HAP-1 (cell line): ENCODE measurements at regions not wholly inside any gene's neighbourhood (a gene's known extent, or its start where the extent isn't known, plus 50 kb on each side); places are given as distances from the start of the nearest gene placed in this dataset.

Source experiments
- DNase-seq, 2 experiments: peaks; one replicate each; pipeline ENCODE4 v3.0.0-alpha.2; 2016 to 2020; ENCODE audit warnings: low spot score in 2 of 2
- H3K27me3 ChIP-seq: fragments of 250-450 bp; sonication (Bioruptor Pico); 2 replicates; pipeline ENCODE4 v1.5.1; 2020; ENCODE audit warnings: low read depth, mild to moderate bottlenecking, moderate library complexity
- H3K36me3 ChIP-seq: fragments of 250-450 bp; sonication (Bioruptor Pico); replicated peaks from 2 replicates; pipeline ENCODE4 v1.5.1; 2020; ENCODE audit warnings: mild to moderate bottlenecking
- H3K4me1 ChIP-seq: fragments of 250-450 bp; sonication (Bioruptor Pico); 2 replicates; pipeline ENCODE4 v1.5.1; 2020; ENCODE audit warnings: mild to moderate bottlenecking
- H3K4me3 ChIP-seq: fragments of 250-450 bp; sonication (Bioruptor Pico); 2 replicates; pipeline ENCODE4 v1.5.1; 2020; ENCODE audit warnings: mild to moderate bottlenecking, moderate library complexity
- H3K9me3 ChIP-seq: fragments of 250-450 bp; sonication (Bioruptor Pico); 2 replicates; pipeline ENCODE4 v1.5.1; 2020; ENCODE audit warnings: mild to moderate bottlenecking, moderate library complexity
- in situ Hi-C: fragments of 300-500 bp; cut with MboI; formaldehyde crosslinking; loops from 3 replicates; pipeline ENCODE4 v1.14.3; 2020; ENCODE audit warnings: low sequenced_read_pairs, inconsistent platforms, mixed read lengths

GRCh38 chr20:8971669-8972316 lies 97.1 kb upstream of the PLCB4 start:
- no peaks in the 10 kb centered on the region for H3K36me3 ChIP-seq
- H3K4me1 ChIP-seq, result peaks cover 8% of the 10 kb centered on the region
- peaks cover 54% of the 10 kb centered on the region for H3K27me3 ChIP-seq
- DNase-seq, result no peak
- no peak overlapping the region for H3K4me3 ChIP-seq
- in situ Hi-C loops, result no loop called here
- no peaks in the 10 kb centered on the region; the same call in 1 of the 2 replicates for H3K9me3 ChIP-seq

DNA sequence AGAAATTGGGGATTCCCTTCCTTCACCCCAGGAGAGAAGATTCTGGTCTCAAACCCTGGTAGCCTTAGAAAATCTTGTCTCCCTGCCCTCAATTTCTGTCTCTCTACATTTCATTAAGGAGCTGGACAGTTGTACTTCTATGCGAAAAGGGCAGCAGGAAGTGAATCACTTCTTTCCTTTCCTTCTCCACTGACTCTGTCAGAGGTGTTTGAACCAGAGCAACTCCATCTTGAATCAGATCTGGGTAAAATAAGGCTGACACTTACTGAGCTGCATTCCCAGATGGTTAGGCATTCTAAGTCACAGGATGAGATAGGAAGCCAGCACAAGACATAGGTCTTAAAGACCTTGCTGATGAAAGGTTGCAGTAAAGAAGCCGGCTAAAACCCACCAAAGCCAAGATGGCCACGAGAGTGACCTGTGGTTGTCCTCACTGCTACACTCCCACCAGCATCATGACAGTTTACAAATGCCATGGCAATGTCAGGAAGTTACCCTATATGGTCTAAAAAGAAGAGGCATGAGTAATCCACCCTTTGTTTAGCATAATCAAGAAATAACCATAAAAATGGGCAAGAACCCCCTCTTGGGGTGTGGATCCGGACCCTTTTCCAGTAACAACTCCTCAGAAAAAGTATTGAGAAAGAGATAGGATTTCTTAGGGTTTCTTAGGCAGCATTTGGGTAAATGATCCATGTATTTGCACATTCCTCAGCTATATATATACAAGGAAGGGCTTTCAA lies 95.8 kb upstream of the PLCB4 start:
- in situ Hi-C loops, result no loop called here
- no peak for DNase-seq
- no peaks in the 10 kb centered on the region for H3K36me3 ChIP-seq
- H3K4me1 ChIP-seq, result peaks cover 8% of the 10 kb centered on the region
- H3K4me3 ChIP-seq, result no peak overlapping the region
- H3K9me3 ChIP-seq, result no peaks in the 10 kb centered on the region; the same call in 1 of the 2 replicates
- peaks cover 59% of the 10 kb centered on the region for H3K27me3 ChIP-seq

DNA sequence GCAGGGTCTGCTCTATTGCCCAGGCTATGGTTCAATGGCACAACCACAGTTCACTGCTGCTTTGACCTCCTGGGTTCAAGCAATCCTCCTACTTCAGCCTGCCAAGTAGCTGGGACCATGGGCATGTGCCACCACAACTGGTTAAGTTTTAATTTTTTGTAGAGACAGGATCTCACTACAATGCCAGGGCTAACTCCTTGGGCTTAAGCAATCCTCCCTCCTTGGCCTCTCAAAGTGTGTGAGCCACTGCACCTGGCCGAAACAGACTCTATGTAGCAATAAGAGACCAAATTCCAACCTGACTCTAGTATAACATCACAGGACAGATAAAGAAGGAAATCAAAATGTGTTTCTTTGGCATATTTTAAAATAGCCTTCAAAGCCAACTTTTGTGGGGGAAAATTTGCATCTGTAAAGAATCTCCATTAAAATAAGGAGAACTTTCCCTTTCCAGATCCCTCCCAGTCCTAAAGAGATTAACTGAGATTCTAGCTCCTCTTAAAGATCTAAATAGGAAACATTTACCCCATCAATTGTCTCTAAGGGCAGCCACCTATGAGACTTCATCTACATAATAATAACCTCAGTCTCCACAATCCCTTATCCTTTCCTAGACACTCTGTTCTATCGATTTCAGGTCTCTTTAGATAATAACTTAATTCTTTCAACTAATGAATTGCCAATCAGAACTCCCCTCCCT lies 94.7 kb upstream of the PLCB4 start:
- in situ Hi-C loops, result no loop called here
- peak; percentile 25 to 96 for DNase-seq
- Histone ChIP-seq H3K4me1 (peaks cover 8% of the 10 kb centered on the region), H3K4me3 (no peak overlapping the region), H3K36me3 (no peaks in the 10 kb centered on the region), H3K27me3 (peaks cover 67% of the 10 kb centered on the region), H3K9me3 (no peaks in the 10 kb centered on the region; the same call in 1 of the 2 replicates)

- DNase-seq, result no peak
- no peaks in the 10 kb centered on the region for H3K9me3 ChIP-seq
- no peak overlapping the region for H3K4me3 ChIP-seq
- H3K36me3 ChIP-seq, result no peaks in the 10 kb centered on the region
- no peaks in the 10 kb centered on the region for H3K4me1 ChIP-seq
- in situ Hi-C loops, result no loop called here
- H3K27me3 ChIP-seq, result peaks cover 37% of the 10 kb centered on the region
These were observed 87.4 kb upstream of the PLCB4 start for GRCh38 chr20:8981482-8981881.

DNA sequence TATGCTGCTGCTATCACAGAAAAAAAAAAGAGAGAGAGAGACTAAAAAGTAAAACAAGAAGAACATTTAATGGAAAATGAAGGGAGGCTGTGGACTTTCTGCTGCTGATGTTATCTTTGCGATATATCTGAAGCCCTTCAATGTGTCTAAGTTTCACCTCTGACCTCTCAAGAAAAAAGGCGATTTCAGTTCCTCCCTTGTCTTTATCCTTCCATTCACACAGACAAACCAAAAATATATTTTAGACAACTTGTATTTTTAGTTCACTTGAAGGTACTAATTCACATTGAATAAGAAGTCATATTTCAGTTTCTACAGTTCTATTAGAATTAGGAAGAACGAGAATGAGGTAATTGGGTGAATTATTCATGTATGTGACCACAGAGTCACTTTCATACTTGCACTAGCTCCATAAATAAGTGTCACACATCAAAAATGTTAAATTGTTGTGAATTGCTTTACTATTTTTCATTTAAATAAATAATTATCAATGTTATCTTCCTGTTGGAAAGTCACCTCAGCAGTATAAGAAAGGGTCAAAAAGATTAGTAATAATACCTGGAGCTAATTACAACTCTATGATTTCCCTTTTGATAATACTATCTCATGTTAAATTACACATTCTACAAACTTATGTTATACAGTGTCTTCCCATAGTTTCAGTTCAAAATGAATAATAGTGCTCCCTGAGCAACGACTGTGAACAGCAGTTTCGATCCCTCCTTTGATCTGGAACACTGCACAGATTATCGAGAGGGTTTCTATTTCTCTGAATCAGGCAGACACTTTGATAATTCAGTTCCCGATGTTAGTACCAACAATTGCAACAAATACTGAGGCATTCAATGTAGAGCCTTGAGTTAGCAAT lies 85.2 kb upstream of the PLCB4 start:
- no peak overlapping the region for H3K4me3 ChIP-seq
- H3K27me3 ChIP-seq, result peaks cover 23% of the 10 kb centered on the region
- in situ Hi-C loops, result no loop called here
- no peaks in the 10 kb centered on the region for H3K36me3 ChIP-seq
- H3K4me1 ChIP-seq, result no peaks in the 10 kb centered on the region
- DNase-seq, result no peak
- H3K9me3 ChIP-seq, result no peaks in the 10 kb centered on the region

DNA sequence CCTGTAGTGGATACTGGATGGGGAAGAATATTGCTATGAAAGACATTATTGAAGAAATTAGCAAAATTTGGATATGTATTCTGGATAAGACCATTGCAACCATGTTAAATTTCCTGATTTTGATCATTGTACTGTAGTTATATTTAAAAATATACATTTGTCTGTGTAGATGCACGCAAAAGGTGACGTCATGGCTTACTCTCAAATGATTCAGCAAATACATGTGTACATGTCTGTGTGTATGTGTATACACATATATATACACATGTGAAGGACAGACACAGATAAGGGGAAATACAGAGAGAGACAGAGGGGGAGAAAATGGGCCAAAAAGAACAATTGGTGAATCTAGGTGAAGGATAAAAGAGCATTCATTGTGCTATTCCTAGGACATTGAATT lies 82.3 kb upstream of the PLCB4 start:
- in situ Hi-C loops, result no loop called here
- DNase-seq, result no peak
- Histone ChIP-seq H3K4me3 (no peak overlapping the region), H3K9me3 (no peaks in the 10 kb centered on the region), H3K27me3 (peaks cover 10% of the 10 kb centered on the region), H3K36me3 (no peaks in the 10 kb centered on the region), H3K4me1 (no peaks in the 10 kb centered on the region)

GRCh38 chr20:8990770-8991169 lies 78.1 kb upstream of the PLCB4 start:
- no peaks in the 10 kb centered on the region for H3K36me3 ChIP-seq
- no peaks in the 10 kb centered on the region for H3K9me3 ChIP-seq
- in situ Hi-C loops, result no loop called here
- DNase-seq, result no peak
- H3K4me3 ChIP-seq, result no peak overlapping the region
- no peaks in the 10 kb centered on the region for H3K27me3 ChIP-seq
- no peaks in the 10 kb centered on the region for H3K4me1 ChIP-seq

DNA sequence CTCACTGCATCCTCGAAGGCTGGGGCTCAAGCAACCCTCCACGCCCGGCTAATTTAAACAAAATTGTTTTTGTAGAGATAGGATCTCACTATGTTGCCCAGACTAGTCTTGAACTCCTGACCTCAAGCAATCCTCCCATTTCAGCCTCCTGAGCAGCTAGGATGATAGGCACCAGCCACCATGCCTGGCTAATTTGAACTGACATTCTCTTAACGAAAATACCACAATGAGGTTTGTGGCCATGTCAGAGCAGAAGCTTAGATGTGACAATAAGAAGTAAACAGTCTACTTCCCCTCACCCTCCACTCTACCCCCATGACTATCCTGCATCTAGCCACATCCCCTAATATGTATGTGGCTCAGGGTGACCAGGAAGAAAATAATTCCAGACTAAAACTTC lies 74.8 kb upstream of the PLCB4 start:
- Histone ChIP-seq H3K36me3 (no peaks in the 10 kb centered on the region), H3K4me1 (no peaks in the 10 kb centered on the region), H3K9me3 (no peaks in the 10 kb centered on the region), H3K4me3 (no peak overlapping the region), H3K27me3 (0 out of 2 replicates have a peak, but pooled peaks cover 2% of the 10 kb centered on the region)
- in situ Hi-C loops, result no loop called here
- DNase-seq, result no peak

DNA sequence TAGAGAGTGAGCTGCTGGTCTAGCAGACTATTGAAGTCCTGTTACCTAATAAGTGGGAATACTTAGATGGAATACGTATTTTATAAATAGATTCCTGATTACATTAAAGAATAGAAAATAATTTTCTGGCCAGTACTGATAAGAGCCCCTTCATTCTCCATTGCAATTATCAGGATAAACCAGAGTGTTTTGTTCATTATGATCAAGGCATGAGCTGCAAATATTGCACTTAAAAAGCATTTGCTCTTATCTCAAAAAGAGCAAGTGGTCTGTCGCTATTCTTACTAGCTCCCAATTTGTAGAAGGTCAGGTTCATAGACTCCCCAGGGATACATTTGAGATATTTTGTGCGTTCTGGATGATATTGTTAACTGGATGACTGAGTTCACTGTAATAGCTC lies 73.1 kb upstream of the PLCB4 start:
- in situ Hi-C loops, result no loop called here
- no peaks in the 10 kb centered on the region for H3K4me1 ChIP-seq

GRCh38 chr20:8996817-8997512 lies 71.9 kb upstream of the PLCB4 start:
- H3K4me3 ChIP-seq, result no peak overlapping the region
- in situ Hi-C loops, result no loop called here
- H3K9me3 ChIP-seq, result no peaks in the 10 kb centered on the region
- H3K4me1 ChIP-seq, result no peaks in the 10 kb centered on the region
- no peak for DNase-seq
- H3K36me3 ChIP-seq, result no peaks in the 10 kb centered on the region
- H3K27me3 ChIP-seq, result 0 out of 2 replicates have a peak, but pooled peaks cover 2% of the 10 kb centered on the region

More for the DNA sequence above, 73.1 kb upstream of the PLCB4 start:
- Histone ChIP-seq H3K9me3 (no peaks in the 10 kb centered on the region), H3K36me3 (no peaks in the 10 kb centered on the region), H3K27me3 (0 out of 2 replicates have a peak, but pooled peaks cover 2% of the 10 kb centered on the region), H3K4me3 (no peak overlapping the region)
- no peak for DNase-seq

DNA sequence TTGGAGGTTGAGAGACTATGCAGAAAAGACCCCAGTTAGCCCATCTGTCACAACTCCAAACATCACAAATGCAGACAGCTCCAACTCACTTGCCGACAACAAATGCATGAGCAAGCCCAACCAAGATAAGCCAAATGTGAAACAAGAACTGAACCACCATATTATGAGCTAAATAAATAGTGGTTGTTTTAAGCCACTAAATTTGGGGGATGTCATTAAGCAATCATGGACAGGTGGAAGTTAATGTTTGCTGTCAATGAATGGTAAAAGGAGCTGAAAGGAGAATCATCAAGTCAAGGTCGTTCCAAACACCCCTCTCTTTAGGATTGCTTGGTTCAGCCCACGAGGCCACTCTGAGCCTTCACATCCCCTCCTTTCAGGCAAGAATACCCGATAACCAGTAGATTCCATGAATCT lies 71.2 kb upstream of the PLCB4 start:
- Histone ChIP-seq H3K9me3 (no peaks in the 10 kb centered on the region), H3K27me3 (0 out of 2 replicates have a peak, but pooled peaks cover 2% of the 10 kb centered on the region), H3K4me3 (no peak overlapping the region), H3K4me1 (no peaks in the 10 kb centered on the region), H3K36me3 (no peaks in the 10 kb centered on the region)
- in situ Hi-C loops, result no loop called here
- no peak for DNase-seq

DNA sequence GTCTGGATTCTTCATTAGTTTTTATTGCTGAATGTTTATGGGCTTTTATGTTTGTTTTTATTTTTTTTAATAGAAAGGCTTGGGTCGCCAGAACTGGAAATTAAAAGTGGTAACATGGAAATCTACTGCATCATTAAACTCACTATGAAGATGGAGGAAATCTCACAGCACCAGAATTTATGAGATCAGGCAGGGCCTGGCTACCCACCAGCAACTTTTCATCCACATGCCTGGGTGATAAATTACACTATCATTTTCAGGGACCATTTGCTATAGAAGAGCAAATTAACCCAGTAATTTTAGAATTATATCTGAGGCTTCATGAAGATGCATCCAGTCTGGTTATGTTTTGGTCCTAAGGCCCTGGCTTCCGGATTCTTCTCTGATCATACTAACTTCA lies 57.8 kb upstream of the PLCB4 start:
- in situ Hi-C loops, result no loop called here
- no peak for DNase-seq

More for the DNA sequence above, 57.8 kb upstream of the PLCB4 start:
- Histone ChIP-seq H3K4me1 (no peaks in the 10 kb centered on the region), H3K36me3 (no peaks in the 10 kb centered on the region), H3K27me3 (no peaks in the 10 kb centered on the region), H3K4me3 (no peak overlapping the region), H3K9me3 (no peaks in the 10 kb centered on the region)
